ENCODE measurements at regions not wholly inside any gene's neighbourhood (a gene's known extent, or its start where the extent isn't known, plus 50 kb on each side); places are given as distances from the start of the nearest gene placed in this dataset.
"Not testable (repeated sequence)": the region's sequence is repeated elsewhere in the genome, so short reads cannot be mapped to it uniquely, and the experiment has no call there.

DNA sequence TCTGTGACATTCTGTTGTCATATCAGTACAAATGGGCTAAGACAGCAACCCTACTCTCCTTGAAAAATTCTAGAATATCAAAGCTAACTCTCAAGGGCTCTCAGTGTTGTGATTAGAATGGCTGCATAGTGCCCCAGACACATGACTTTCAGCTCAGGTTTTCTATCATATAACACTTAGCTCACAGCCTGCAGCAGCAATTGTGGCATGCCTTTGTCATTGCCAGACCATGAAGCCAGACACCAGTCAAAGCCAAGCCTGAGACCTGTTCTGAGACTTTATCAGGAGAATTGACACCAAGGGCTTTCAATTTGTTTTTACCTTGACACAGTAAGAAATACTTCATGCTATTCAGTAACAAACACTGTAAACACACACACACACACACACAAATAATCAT, 159.0 kb upstream of the SNX2 start:
- ATAC-seq (ENCODE audit: low read depth) (no peak), DNase-seq (no peak)
- H3K79me1 ChIP-seq (ENCODE audit: low read depth in 1 of 2, low read length in 2 of 2), result no peaks in the 10 kb centered on the region
- in situ Hi-C loops (cut with MboI; ENCODE audit: low sequenced_read_pairs), result no loop called here
- no peaks in the 10 kb centered on the region for H3K27me3 ChIP-seq (ENCODE audit: control insufficient read depth, insufficient read depth, low read length)
- H3K14ac ChIP-seq (replicated peaks; ENCODE audit: low read depth, low read length), result no peak overlapping the region
- TF ChIP-seq RCOR1 (IDR thresholded peaks at IDR 0.05; ENCODE audit: insufficient replicate concordance, low read length) (no peak), NFE2L2 (IDR thresholded peaks at IDR 0.05; ENCODE audit: low read depth, low read length) (no peak), POLR2A (IDR thresholded peaks at IDR 0.05; ENCODE audit: low read depth, low read length) (no peak), RAD21 (IDR thresholded peaks at IDR 0.05; ENCODE audit: low read length) (no peak)
- TF ChIP-seq, protein P1, sequence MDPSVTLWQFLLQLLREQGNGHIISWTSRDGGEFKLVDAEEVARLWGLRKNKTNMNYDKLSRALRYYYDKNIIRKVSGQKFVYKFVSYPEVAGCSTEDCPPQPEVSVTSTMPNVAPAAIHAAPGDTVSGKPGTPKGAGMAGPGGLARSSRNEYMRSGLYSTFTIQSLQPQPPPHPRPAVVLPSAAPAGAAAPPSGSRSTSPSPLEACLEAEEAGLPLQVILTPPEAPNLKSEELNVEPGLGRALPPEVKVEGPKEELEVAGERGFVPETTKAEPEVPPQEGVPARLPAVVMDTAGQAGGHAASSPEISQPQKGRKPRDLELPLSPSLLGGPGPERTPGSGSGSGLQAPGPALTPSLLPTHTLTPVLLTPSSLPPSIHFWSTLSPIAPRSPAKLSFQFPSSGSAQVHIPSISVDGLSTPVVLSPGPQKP (IDR thresholded peaks at IDR 0.05; ENCODE audit: borderline replicate concordance, low read depth, low read length), result no peak
- intact Hi-C loops (cut with micrococcal nuclease), result no loop called here
- no peaks in the 10 kb centered on the region for H3K4me1 ChIP-seq (ENCODE audit: control insufficient read depth, insufficient read depth, low read length)
- H3K27ac ChIP-seq (ENCODE audit: insufficient read depth, low read length), result no peak overlapping the region
- H3K56ac ChIP-seq (ENCODE audit: extremely low read depth, insufficient read depth, low read length), result no peak overlapping the region
- H4K20me1 ChIP-seq (ENCODE audit: insufficient read depth, low read length), result no peaks in the 10 kb centered on the region
- no peak overlapping the region for H2BK120ac ChIP-seq (ENCODE audit: low read depth, low read length)
- no peak overlapping the region for H3K18ac ChIP-seq (ENCODE audit: low read depth, low read length)
- BruUV-seq (replicated peaks), result no TSS peak
- H3K9me3 ChIP-seq (ENCODE audit: control insufficient read depth, insufficient read depth, low read length), result no peaks in the 10 kb centered on the region
- no peak overlapping the region for H3K23ac ChIP-seq (ENCODE audit: low read depth, low read length)
- H2AFZ ChIP-seq (replicated peaks; ENCODE audit: low read length, poor library complexity), result no peak overlapping the region
- no peak overlapping the region for H3K4ac ChIP-seq (ENCODE audit: low read depth, low read length)
- no peak overlapping the region for H2BK15ac ChIP-seq (ENCODE audit: low read depth, low read length)
- no peak overlapping the region for H3K9ac ChIP-seq (ENCODE audit: low read depth, low read length)
- H2AK9ac ChIP-seq (replicated peaks; ENCODE audit: low read depth, low read length, poor library complexity), result no peak overlapping the region
- H2AK5ac ChIP-seq (ENCODE audit: low read depth, low read length), result no peak overlapping the region
- H3K4me3 ChIP-seq (ENCODE audit: insufficient read depth, low read depth, low read length), result no peak overlapping the region
- H2BK20ac ChIP-seq (ENCODE audit: low read depth, low read length), result no peak overlapping the region
- no peaks in the 10 kb centered on the region for H3K9me1 ChIP-seq (ENCODE audit: insufficient read depth, low read length)
- no peak overlapping the region for H3K4me2 ChIP-seq (ENCODE audit: low read depth, low read length)
- H3K36me3 ChIP-seq (ENCODE audit: control insufficient read depth, insufficient read depth, low read length), result no peaks in the 10 kb centered on the region
- no peak overlapping the region for H4K8ac ChIP-seq (ENCODE audit: low read depth in 2 of 2, low read length in 2 of 2)
- H4K91ac ChIP-seq (ENCODE audit: insufficient read depth, low read depth, low read length), result no peak overlapping the region
- dilution Hi-C loops (cut with HindIII; ENCODE audit: low sequenced_read_pairs, unreplicated experiment), result no loop called here
- H2BK5ac ChIP-seq (ENCODE audit: low read depth, low read length, poor library complexity, severe bottlenecking), result no peak overlapping the region
- H4K5ac ChIP-seq (ENCODE audit: low read depth, low read length), result no peak overlapping the region
- ChIA-PET POLR2A (ENCODE audit: unreplicated experiment) (no interaction called here), CTCF (no interaction called here)

DNA sequence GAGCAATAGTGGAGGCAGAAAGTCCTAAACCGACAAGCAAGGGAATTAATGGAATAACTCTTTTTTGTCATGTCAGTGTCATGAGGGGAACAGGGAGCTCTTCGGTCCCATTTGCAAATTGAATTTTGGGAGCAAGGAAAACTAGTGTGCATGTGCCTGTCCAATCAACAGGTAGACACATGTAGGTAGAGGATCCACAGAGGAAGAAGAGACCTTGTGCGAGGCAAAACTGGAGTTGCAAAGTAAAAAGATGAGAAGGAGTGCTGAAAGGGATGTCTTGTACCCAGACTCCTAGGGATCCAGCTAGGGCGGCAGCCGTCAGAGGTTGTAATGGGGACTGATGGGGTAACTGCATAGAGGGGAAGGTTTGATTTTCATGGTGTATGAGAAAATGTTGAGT, 156.8 kb upstream of the SNX2 start:
- H4K8ac ChIP-seq (ENCODE audit: low read depth in 2 of 2, low read length in 2 of 2); DNase-seq; H3K9me3 ChIP-seq (ENCODE audit: control insufficient read depth, insufficient read depth, low read length); H2BK15ac ChIP-seq (ENCODE audit: low read depth, low read length); H4K91ac ChIP-seq (ENCODE audit: insufficient read depth, low read depth, low read length); H2AK9ac ChIP-seq (replicated peaks; ENCODE audit: low read depth, low read length, poor library complexity); H2BK5ac ChIP-seq (ENCODE audit: low read depth, low read length, poor library complexity, severe bottlenecking); H3K9ac ChIP-seq (ENCODE audit: low read depth, low read length); POLR2A ChIA-PET (ENCODE audit: unreplicated experiment); H3K23ac ChIP-seq (ENCODE audit: low read depth, low read length); BruUV-seq (replicated peaks); H2AK5ac ChIP-seq (ENCODE audit: low read depth, low read length); H4K5ac ChIP-seq (ENCODE audit: low read depth, low read length); H3K4me2 ChIP-seq (ENCODE audit: low read depth, low read length); H3K79me1 ChIP-seq (ENCODE audit: low read depth in 1 of 2, low read length in 2 of 2); H3K4ac ChIP-seq (ENCODE audit: low read depth, low read length); H2AFZ ChIP-seq (replicated peaks; ENCODE audit: low read length, poor library complexity); H2BK120ac ChIP-seq (ENCODE audit: low read depth, low read length); intact Hi-C loops (cut with micrococcal nuclease); CTCF ChIA-PET; H3K14ac ChIP-seq (replicated peaks; ENCODE audit: low read depth, low read length); H2BK20ac ChIP-seq (ENCODE audit: low read depth, low read length); H3K4me3 ChIP-seq (ENCODE audit: insufficient read depth, low read depth, low read length); H3K56ac ChIP-seq (ENCODE audit: extremely low read depth, insufficient read depth, low read length); H3K4me1 ChIP-seq (ENCODE audit: control insufficient read depth, insufficient read depth, low read length); in situ Hi-C loops (cut with MboI; ENCODE audit: low sequenced_read_pairs); ATAC-seq (ENCODE audit: low read depth); H3K27me3 ChIP-seq (ENCODE audit: control insufficient read depth, insufficient read depth, low read length); H3K18ac ChIP-seq (ENCODE audit: low read depth, low read length); H4K20me1 ChIP-seq (ENCODE audit: insufficient read depth, low read length); H3K27ac ChIP-seq (ENCODE audit: insufficient read depth, low read length); H3K36me3 ChIP-seq (ENCODE audit: control insufficient read depth, insufficient read depth, low read length); dilution Hi-C loops (cut with HindIII; ENCODE audit: low sequenced_read_pairs, unreplicated experiment); H3K9me1 ChIP-seq (ENCODE audit: insufficient read depth, low read length): not testable (repeated sequence)
- no CpG with 5 or more reads among the region's 5 CpGs for WGBS, 2 experiments (ENCODE audit: extremely low coverage in 2 of 2, insufficient read length in 1 of 2)

Data from IMR-90 (cell line).